DOHH2 (cell line): ENCODE measurements at regions not wholly inside any gene's neighbourhood (a gene's known extent, or its start where the extent isn't known, plus 50 kb on each side); places are given as distances from the start of the nearest gene placed in this dataset.

Experiments used
- CTCF ChIP-seq: fragments of 200-600 bp; sonication (generic); IDR thresholded peaks from one replicate; pipeline ENCODE4 v1.5.1; 2014; ENCODE audit warnings: antibody characterized with exemption, mild to moderate bottlenecking, low read depth, low read length; ENCODE audit not compliant: poor library complexity, severe bottlenecking
- EZH2phosphoT487 ChIP-seq: fragments of 200-600 bp; sonication (generic); IDR thresholded peaks from 2 replicates; pipeline ENCODE4 v1.6.1; 2017; ENCODE audit warnings: borderline replicate concordance, mild to moderate bottlenecking, antibody characterized with exemption, low read length, moderate library complexity, mixed read lengths

- TF ChIP-seq CTCF (no peak), EZH2phosphoT487 (no peak)
Measured at GRCh38 chr3:156763931-156764720, 62.0 kb upstream of the LEKR1 start.
